Ishikawa (cell line): ENCODE measurements at regions not wholly inside any gene's neighbourhood (a gene's known extent, or its start where the extent isn't known, plus 50 kb on each side); places are given as distances from the start of the nearest gene placed in this dataset.

Experiments used
- CREB1 ChIP-seq: IDR thresholded peaks from 2 replicates; pipeline ENCODE4 v1.6.1; 2012; ENCODE audit warnings: low read depth
- FOXM1 ChIP-seq: IDR thresholded peaks from 2 replicates; pipeline ENCODE4 v1.6.1; 2012; ENCODE audit warnings: low read depth, borderline replicate concordance
- MAX ChIP-seq: IDR thresholded peaks from 2 replicates; pipeline ENCODE4 v1.6.1; 2012
- NFIC ChIP-seq: IDR thresholded peaks from 2 replicates; pipeline ENCODE4 v1.6.1; 2012
- RAD21 ChIP-seq: IDR thresholded peaks from 2 replicates; pipeline ENCODE4 v1.6.1; 2012; ENCODE audit warnings: low read depth
- TF ChIP-seq, protein P1 (sequence below): IDR thresholded peaks from 2 replicates; pipeline ENCODE4 v1.6.1; 2012; ENCODE audit warnings: low read depth, mild to moderate bottlenecking

DNA sequence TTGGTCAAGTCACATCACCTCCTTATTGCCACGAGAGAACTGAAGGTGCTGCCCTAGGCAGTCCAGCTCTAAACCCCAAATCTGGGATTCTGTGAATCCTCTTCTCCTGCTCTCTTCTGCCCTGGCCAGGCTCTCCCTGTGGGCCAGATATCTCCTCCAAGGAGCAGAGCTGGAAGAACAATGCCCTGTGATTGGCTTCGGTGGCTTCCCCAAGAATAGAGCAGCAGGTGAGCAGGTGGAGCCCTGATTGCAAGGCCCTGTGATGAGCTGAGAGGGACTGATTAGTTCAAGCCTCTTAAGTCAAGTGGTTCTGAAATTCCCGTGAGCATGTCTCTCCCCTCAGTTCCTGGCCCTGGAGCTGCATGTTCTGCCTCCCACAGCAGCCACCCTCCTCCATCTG is 175.3 kb upstream of the BRINP1 start:
- TF ChIP-seq RAD21 (no peak), MAX (no peak), FOXM1 (no peak), NFIC (no peak), CREB1 (no peak)
- TF ChIP-seq, protein P1, sequence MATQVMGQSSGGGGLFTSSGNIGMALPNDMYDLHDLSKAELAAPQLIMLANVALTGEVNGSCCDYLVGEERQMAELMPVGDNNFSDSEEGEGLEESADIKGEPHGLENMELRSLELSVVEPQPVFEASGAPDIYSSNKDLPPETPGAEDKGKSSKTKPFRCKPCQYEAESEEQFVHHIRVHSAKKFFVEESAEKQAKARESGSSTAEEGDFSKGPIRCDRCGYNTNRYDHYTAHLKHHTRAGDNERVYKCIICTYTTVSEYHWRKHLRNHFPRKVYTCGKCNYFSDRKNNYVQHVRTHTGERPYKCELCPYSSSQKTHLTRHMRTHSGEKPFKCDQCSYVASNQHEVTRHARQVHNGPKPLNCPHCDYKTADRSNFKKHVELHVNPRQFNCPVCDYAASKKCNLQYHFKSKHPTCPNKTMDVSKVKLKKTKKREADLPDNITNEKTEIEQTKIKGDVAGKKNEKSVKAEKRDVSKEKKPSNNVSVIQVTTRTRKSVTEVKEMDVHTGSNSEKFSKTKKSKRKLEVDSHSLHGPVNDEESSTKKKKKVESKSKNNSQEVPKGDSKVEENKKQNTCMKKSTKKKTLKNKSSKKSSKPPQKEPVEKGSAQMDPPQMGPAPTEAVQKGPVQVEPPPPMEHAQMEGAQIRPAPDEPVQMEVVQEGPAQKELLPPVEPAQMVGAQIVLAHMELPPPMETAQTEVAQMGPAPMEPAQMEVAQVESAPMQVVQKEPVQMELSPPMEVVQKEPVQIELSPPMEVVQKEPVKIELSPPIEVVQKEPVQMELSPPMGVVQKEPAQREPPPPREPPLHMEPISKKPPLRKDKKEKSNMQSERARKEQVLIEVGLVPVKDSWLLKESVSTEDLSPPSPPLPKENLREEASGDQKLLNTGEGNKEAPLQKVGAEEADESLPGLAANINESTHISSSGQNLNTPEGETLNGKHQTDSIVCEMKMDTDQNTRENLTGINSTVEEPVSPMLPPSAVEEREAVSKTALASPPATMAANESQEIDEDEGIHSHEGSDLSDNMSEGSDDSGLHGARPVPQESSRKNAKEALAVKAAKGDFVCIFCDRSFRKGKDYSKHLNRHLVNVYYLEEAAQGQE: no peak
